ENCODE measurements at regions not wholly inside any gene's neighbourhood (a gene's known extent, or its start where the extent isn't known, plus 50 kb on each side); places are given as distances from the start of the nearest gene placed in this dataset.

DNA sequence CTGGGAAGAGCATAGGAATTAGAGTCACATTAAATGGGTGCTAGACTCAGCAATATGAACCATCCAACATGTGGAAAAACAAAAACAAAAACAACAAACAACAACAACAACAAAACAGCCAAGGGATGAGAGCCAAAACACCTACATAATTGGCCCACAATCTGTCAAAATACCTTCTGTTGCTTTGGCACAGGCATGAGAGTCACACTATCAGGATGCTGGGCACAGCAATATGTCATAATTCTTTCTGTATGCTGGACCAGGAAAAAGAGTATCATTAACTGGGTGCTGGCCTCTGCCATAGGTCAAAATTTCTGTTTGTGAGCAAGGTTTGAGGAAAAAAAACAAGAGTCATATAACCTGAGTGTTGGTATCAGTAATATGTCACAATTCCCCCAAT, 979.1 kb upstream of the TSPY4 start:
- TF ChIP-seq POLR2A (IDR thresholded peaks at IDR 0.05) (no peak), POLR2AphosphoS5 (IDR thresholded peaks at IDR 0.05) (no peak)
- TF ChIP-seq, protein P1, sequence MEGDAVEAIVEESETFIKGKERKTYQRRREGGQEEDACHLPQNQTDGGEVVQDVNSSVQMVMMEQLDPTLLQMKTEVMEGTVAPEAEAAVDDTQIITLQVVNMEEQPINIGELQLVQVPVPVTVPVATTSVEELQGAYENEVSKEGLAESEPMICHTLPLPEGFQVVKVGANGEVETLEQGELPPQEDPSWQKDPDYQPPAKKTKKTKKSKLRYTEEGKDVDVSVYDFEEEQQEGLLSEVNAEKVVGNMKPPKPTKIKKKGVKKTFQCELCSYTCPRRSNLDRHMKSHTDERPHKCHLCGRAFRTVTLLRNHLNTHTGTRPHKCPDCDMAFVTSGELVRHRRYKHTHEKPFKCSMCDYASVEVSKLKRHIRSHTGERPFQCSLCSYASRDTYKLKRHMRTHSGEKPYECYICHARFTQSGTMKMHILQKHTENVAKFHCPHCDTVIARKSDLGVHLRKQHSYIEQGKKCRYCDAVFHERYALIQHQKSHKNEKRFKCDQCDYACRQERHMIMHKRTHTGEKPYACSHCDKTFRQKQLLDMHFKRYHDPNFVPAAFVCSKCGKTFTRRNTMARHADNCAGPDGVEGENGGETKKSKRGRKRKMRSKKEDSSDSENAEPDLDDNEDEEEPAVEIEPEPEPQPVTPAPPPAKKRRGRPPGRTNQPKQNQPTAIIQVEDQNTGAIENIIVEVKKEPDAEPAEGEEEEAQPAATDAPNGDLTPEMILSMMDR (IDR thresholded peaks at IDR 0.05) = no peak

All from breast epithelium (tissue), 3 donors.